Inflammatory macrophage (primary cell): ENCODE measurements at regions not wholly inside any gene's neighbourhood (a gene's known extent, or its start where the extent isn't known, plus 50 kb on each side); places are given as distances from the start of the nearest gene placed in this dataset.
"Not testable (repeated sequence)": the region's sequence is repeated elsewhere in the genome, so short reads cannot be mapped to it uniquely, and the experiment has no call there.

Experiments used
- DNase-seq, 2 donors: peaks; one replicate each; pipeline ENCODE4 v3.0.0-alpha.2; 2020 to 2022

DNA sequence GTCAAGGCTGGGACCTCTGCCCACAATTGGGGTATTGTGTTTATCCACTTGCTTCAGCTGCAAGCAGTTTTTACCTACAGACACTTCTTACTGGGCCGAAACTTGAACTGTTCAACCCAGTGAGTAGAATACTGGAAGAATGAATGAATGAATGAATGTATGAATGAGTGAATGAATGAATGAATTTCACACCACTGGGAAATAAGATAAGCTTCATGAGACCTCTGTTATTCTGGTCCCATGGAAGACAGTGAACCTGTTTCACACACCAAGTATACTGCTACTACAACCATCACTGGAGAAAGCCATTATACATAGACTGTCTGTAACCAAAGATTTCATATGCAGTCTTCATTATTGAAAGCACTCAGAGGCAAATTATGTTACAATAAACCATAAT, 295.0 kb upstream of the GULP1 start:
- DNase-seq = no peak

GRCh38 chr2:188000189-188000588, 291.5 kb upstream of the GULP1 start:
- no peak for DNase-seq

- no peak for DNase-seq
Observed at GRCh38 chr2:188003800-188004199, 287.9 kb upstream of the GULP1 start.

- DNase-seq = no peak
Observed at GRCh38 chr2:188013767-188014166, 277.9 kb upstream of the GULP1 start.

GRCh38 chr2:188016917-188017316, 274.8 kb upstream of the GULP1 start:
- DNase-seq = no peak

DNA sequence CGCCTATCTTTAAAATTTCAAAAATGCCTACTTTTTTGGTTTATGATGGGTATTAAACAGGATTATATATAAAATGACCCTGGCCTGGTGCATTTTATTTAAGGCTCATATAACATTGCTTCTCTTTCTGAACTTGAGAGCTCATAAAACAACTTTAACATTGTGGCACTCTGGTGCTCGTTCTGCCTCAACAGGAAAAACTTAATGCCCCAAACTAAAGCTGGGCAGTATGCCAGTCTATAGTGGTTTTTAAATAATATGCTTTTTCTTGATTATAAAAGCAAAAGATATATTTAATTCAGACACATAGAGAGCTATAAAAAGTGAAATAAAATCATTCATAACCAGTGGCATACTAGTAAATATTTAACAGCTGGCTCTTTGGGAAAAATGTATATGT, 269.3 kb upstream of the GULP1 start:
- DNase-seq = no peak

DNA sequence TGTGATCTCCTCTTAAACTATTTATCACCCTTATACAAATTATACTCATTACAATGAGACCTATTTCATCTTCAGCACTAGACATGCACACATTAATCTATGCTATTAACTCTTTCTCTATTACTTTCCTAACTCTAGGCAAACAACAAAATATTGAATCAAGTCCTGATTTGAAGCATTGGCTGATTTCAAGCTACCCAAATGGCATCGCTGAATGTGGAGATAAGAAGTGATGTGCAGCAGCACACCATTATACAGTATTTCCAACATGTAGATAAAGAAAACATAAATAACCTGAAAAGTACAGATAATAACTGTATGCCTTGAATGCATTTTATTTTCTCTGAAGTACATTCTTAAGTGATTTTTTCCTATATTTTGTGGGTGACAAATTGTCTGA, 268.6 kb upstream of the GULP1 start:
- no peak for DNase-seq

GRCh38 chr2:188024811-188025210, 266.9 kb upstream of the GULP1 start:
- DNase-seq = no peak

- no peak for DNase-seq
Observed at GRCh38 chr2:188028739-188029138, 262.9 kb upstream of the GULP1 start.

DNA sequence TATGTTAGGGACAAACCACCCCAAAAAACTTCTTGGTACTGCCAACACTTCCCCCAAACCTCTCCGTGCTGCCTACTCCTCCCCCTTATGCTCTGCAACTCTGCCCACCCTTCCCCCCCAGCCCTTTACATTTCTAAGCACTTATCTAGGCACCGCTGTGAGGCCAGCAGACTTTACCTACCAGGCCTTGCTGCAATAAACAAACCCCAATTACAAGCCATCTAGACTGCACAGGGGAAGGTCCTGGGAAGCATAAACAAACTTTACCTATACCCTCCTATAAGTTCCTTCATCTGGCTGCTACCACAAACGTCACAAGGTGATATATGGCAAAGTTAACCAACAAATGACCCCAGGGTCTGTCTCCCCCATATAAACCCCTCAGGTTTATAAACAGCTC, 259.4 kb upstream of the GULP1 start:
- no peak for DNase-seq

DNA sequence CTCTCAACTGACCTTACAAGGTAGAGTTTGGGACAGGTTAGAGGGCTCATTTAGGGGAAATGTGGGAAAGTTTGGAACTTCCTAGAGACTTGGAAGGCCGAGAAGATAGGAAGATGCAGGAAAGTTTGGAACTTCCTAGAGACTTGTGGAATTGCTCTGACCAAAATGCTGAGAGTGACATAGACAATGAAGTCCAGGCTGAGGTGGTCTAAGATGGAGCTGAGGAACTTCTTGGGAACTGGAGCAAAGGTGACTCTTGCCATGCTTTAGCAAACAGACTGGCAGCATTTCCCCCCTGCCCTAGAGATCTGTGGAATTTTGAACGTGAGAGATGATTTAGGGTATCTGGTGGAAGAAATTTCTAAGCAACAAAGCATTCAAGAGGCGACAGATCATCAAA, 258.9 kb upstream of the GULP1 start:
- DNase-seq = no peak

- DNase-seq = not testable (repeated sequence)
Observed at GRCh38 chr2:188033240-188033639, 258.4 kb upstream of the GULP1 start.

DNA sequence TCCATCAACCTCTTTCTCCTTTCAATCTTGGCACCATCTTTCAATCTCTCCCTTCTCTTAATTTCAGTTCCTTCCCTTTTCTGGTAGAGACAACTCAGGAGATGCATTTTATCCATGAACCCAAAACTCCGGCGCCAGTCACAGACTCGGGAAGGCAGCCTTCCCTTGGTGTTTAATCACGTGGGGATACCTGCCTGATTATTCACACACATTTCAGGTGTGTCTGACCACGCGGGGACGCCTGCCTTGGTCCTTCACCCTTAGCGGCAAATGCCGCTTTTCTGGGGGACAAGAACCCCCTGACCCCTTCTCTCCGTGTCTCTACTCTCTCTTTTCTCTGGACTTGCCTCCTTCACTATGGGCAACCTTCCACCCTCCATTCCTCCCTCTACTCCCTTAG, 257.6 kb upstream of the GULP1 start:
- DNase-seq = not testable (repeated sequence)

DNA sequence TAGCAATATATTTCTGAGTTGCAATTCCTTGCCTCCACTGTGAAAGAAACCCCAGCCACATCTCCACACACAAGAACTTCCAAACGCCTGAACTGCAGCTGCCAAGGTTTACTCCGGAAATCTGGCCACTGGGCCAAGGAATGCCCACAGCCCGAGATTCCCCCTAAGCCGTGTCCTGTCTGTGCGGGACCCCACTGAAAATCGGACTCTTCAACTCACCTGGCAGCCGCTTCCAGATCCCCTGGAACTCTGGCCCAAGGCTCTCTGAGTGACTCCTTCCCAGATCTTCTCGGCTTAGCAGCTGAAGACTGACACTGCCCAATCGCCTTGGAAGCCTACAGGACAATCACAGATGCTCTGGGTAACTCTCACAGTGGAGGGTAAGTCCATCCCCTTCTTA, 256.3 kb upstream of the GULP1 start:
- not testable (repeated sequence) for DNase-seq

- not testable (repeated sequence) for DNase-seq
Observed at GRCh38 chr2:188036786-188037185, 254.9 kb upstream of the GULP1 start.

DNA sequence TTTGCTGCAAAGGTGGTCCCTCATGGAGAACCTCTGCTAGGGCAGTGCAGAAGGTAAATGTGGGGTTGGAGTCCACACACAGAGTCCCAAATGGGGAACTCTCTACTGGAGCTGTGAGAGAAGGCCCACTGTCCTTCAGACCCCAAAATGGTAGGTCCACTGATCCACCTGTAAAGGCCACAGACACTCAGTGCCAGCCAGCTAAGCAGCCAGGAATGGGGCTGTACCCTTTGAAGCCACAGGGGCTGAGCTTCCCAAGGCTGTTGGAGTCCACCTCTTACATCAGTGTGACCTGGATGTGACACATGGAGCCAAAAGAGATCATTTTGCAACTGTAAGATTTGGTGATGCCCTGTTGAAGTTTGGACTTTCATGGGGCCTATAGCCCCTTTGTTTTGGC, 252.4 kb upstream of the GULP1 start:
- DNase-seq = no peak

GRCh38 chr2:188042412-188042811, 249.3 kb upstream of the GULP1 start:
- DNase-seq = no peak

DNA sequence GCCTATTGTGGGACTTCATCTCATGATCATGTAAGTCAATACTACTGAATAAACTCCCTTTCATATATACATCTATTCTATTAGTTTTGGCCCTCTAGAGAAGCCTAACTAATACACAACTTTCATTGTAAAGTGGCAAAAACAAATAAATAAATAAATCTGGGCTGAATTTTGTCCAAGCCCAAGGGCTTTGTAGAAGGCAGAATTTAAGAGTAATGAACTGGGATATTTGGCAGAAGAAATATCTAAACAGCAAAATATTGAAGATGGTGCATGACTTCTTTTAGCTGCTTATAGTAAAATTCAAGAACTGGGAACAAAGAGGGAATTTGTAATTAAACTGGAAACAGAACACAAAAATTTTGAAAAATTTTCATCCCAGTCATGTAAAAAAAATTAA, 246.7 kb upstream of the GULP1 start:
- DNase-seq = no peak

DNA sequence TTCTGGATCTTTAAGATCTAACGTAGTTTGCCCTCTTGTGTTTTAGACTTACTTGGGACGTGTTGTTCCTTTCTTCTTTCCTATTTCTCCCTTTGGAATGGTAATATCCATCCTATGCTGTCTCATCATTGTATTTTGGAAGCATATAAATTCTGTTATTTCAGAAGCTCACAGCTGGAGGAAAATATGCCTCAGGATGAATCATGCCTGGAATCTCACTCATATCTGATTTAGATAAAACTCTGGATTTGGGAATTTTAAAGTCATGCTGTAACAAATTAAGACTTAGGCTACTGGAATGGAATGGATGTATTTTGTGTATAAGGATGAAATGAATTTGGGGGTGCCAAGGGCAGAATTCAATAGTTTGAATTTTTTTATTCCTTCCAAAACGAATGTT, 245.2 kb upstream of the GULP1 start:
- DNase-seq = no peak

DNA sequence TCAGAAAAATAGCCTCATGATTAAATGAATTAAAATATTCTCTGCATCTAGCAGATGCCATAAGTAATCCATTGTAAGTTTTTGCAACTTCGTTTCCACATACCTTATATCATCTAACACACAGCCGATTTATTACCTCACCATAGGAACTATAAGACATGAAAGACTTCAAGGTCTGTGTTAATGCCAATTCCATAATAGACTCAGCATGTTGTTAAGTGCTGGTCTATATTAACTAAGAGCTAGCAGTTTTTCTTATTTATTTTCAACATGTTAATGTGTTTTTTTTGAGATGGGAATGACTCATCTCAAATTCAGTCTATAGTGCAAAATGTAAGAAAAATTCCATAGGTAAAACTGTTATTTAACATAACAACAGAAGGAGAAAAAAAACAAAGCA, 243.9 kb upstream of the GULP1 start:
- DNase-seq = no peak

- DNase-seq = no peak
Observed at GRCh38 chr2:188050726-188051125, 240.9 kb upstream of the GULP1 start.

GRCh38 chr2:188051706-188052105, 240.0 kb upstream of the GULP1 start:
- DNase-seq = no peak

GRCh38 chr2:188065386-188065785, 226.3 kb upstream of the GULP1 start:
- no peak for DNase-seq

DNA sequence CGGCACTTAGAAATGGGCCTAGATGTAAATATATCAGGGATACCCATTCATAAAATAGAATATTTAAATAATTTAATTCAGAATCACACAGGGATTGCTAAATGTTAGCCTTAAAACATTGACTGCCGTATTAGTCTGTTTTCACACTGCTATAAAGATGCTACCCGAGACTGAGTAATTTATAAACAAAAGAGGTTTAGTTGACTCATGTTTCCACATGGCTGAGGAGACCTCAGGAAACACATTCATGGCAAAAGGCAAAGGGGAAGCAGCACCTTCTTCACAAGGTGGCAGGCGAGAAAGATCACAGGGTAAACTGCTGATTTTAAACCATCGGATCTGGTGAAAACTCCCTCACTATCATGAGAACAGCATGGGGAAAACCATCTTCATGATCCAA, 223.6 kb upstream of the GULP1 start:
- no peak for DNase-seq

DNA sequence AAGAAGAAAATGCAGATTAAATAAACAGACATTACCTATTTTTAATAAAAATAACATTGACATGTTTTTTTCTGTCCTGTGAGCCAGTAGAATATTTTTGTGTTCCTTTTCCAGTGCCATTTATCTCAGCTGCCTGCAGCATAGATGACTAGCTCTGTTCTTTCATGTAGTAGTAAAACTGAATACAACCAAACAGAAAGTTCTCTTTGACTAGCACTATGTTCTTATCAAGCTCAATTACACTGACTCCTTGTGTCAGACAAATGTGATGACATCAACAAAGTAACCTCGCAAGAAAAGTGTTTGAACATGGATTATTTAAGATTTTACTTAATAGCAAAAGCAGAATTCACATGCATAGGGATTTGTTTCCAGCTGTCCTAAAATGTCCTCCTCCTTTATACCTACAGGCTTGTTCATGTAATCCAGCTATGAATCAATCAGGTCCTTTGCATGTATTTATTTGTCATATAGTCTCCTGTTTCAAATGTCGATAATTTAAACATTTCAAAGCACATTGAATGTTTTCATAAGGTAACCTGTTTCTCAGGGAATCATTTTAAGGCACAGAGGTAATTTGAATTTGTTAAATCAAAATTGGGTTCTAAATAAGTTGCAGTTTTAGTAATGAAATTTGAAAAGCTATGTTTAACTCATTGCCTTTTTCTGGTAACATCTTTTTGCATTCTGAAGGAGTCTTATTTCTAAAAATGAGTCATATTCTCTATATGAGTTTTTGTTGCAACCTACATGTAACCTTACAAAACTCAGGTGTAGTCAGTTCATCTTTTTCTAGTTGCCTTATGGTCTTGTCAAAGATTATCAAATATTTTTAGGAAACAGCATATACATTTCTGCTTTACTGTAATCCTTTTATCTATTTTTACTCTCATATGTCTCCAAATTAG, 215.3 kb upstream of the GULP1 start:
- DNase-seq = no peak
